ENCODE measurements at regions not wholly inside any gene's neighbourhood (a gene's known extent, or its start where the extent isn't known, plus 50 kb on each side); places are given as distances from the start of the nearest gene placed in this dataset.

DNA sequence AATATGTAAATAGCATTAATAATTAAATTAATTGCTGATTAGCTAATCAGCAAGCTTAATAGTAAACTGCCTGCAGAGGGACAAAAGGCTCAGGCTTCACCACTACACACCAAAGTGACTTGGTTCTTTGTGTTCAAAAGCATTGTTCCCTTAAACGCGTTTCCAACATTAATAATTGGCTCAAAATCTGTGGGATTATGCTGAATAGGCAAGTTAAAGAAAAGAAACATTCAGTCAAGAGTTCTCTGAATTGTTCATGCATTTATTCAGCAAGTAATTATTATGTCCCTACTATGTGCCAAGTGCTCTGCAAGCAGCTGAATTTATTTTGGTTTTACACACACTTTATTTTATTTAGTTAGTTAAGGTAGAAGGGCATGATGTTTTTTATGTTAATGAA lies 558.5 kb upstream of the ARRDC4 start:
- Histone ChIP-seq H3K4me1 (ENCODE audit: insufficient read depth, low read length) (no peaks in the 10 kb centered on the region), H3K4me3 (ENCODE audit: low read depth in 1 of 2, low read length in 2 of 2) (no peak overlapping the region), H3K9ac (ENCODE audit: low read depth, low read length) (no peak overlapping the region), H3K9me3 (ENCODE audit: insufficient read depth, low read length, severe bottlenecking) (no peaks in the 10 kb centered on the region), H2AFZ (ENCODE audit: low read depth, low read length) (no peak overlapping the region), H3K4me2 (ENCODE audit: insufficient read depth, low read length) (no peak overlapping the region), H3K36me3 (ENCODE audit: insufficient read depth, low read length) (no peaks in the 10 kb centered on the region), H3K79me2 (ENCODE audit: insufficient read depth, low read length) (no peaks in the 10 kb centered on the region), H3K27ac (ENCODE audit: low read length) (no peak overlapping the region), H3K27me3 (ENCODE audit: insufficient read depth, low read length, poor library complexity) (no peaks in the 10 kb centered on the region), H4K20me1 (ENCODE audit: insufficient read depth, low read length) (no peaks in the 10 kb centered on the region)
- TF ChIP-seq EZH2 (IDR thresholded peaks at IDR 0.05; ENCODE audit: borderline replicate concordance, low read depth, low read length, severe bottlenecking), result no peak
- TF ChIP-seq, protein P1, sequence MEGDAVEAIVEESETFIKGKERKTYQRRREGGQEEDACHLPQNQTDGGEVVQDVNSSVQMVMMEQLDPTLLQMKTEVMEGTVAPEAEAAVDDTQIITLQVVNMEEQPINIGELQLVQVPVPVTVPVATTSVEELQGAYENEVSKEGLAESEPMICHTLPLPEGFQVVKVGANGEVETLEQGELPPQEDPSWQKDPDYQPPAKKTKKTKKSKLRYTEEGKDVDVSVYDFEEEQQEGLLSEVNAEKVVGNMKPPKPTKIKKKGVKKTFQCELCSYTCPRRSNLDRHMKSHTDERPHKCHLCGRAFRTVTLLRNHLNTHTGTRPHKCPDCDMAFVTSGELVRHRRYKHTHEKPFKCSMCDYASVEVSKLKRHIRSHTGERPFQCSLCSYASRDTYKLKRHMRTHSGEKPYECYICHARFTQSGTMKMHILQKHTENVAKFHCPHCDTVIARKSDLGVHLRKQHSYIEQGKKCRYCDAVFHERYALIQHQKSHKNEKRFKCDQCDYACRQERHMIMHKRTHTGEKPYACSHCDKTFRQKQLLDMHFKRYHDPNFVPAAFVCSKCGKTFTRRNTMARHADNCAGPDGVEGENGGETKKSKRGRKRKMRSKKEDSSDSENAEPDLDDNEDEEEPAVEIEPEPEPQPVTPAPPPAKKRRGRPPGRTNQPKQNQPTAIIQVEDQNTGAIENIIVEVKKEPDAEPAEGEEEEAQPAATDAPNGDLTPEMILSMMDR (IDR thresholded peaks at IDR 0.05; ENCODE audit: borderline replicate concordance, extremely low read depth, low read length, poor library complexity, severe bottlenecking), result no peak
- DNase-seq (no peak), ATAC-seq (ENCODE audit: insufficient read depth, low read depth) (no peak)

- Histone ChIP-seq H3K27me3 (ENCODE audit: insufficient read depth, low read length, poor library complexity) (no peaks in the 10 kb centered on the region), H3K79me2 (ENCODE audit: insufficient read depth, low read length) (no peaks in the 10 kb centered on the region), H3K9me3 (ENCODE audit: insufficient read depth, low read length, severe bottlenecking) (no peaks in the 10 kb centered on the region), H4K20me1 (ENCODE audit: insufficient read depth, low read length) (no peaks in the 10 kb centered on the region), H3K9ac (ENCODE audit: low read depth, low read length) (no peak overlapping the region), H3K4me1 (ENCODE audit: insufficient read depth, low read length) (no peaks in the 10 kb centered on the region), H3K27ac (ENCODE audit: low read length) (no peak overlapping the region), H3K4me3 (ENCODE audit: low read depth in 1 of 2, low read length in 2 of 2) (no peak overlapping the region), H3K36me3 (ENCODE audit: insufficient read depth, low read length) (no peaks in the 10 kb centered on the region), H3K4me2 (ENCODE audit: insufficient read depth, low read length) (no peak overlapping the region), H2AFZ (ENCODE audit: low read depth, low read length) (no peak overlapping the region)
- TF ChIP-seq, protein P1 (IDR thresholded peaks at IDR 0.05; ENCODE audit: borderline replicate concordance, extremely low read depth, low read length, poor library complexity, severe bottlenecking), result no peak
- TF ChIP-seq EZH2 (IDR thresholded peaks at IDR 0.05; ENCODE audit: borderline replicate concordance, low read depth, low read length, severe bottlenecking), result no peak
- ATAC-seq (ENCODE audit: insufficient read depth, low read depth) (no peak), DNase-seq (no peak)
These were observed 553.7 kb upstream of the ARRDC4 start for GRCh38 chr15:97406841-97407240.

- ATAC-seq (ENCODE audit: insufficient read depth, low read depth) (no peak), DNase-seq (no peak)
- H4K20me1 ChIP-seq (ENCODE audit: insufficient read depth, low read length), result no peaks in the 10 kb centered on the region
- H3K27me3 ChIP-seq (ENCODE audit: insufficient read depth, low read length, poor library complexity), result no peaks in the 10 kb centered on the region
- TF ChIP-seq, protein P1 (IDR thresholded peaks at IDR 0.05; ENCODE audit: borderline replicate concordance, extremely low read depth, low read length, poor library complexity, severe bottlenecking), result no peak
- TF ChIP-seq EZH2 (IDR thresholded peaks at IDR 0.05; ENCODE audit: borderline replicate concordance, low read depth, low read length, severe bottlenecking), result no peak
- no peak overlapping the region for H3K4me2 ChIP-seq (ENCODE audit: insufficient read depth, low read length)
- H3K27ac ChIP-seq (ENCODE audit: low read length), result no peak overlapping the region
- no peaks in the 10 kb centered on the region for H3K79me2 ChIP-seq (ENCODE audit: insufficient read depth, low read length)
- H3K9ac ChIP-seq (ENCODE audit: low read depth, low read length), result no peak overlapping the region
- H3K4me1 ChIP-seq (ENCODE audit: insufficient read depth, low read length), result no peaks in the 10 kb centered on the region
- H3K9me3 ChIP-seq (ENCODE audit: insufficient read depth, low read length, severe bottlenecking), result no peaks in the 10 kb centered on the region
- H3K36me3 ChIP-seq (ENCODE audit: insufficient read depth, low read length), result no peaks in the 10 kb centered on the region
- H3K4me3 ChIP-seq (ENCODE audit: low read depth in 1 of 2, low read length in 2 of 2), result no peak overlapping the region
- H2AFZ ChIP-seq (ENCODE audit: low read depth, low read length), result no peak overlapping the region
These were observed 549.5 kb upstream of the ARRDC4 start for GRCh38 chr15:97410897-97411575.
